NCI-H345 (cell line): ENCODE measurements at regions not wholly inside any gene's neighbourhood (a gene's known extent, or its start where the extent isn't known, plus 50 kb on each side); places are given as distances from the start of the nearest gene placed in this dataset.

ENCODE experiments used
- DNase-seq: peaks from one replicate; lab custom pipeline; 2025; lab: John Stamatoyannopoulos, UW

GRCh38 chr12:39047539-39048262 lies 142.3 kb upstream of the CPNE8 start:
- DNase-seq: no peak

DNA sequence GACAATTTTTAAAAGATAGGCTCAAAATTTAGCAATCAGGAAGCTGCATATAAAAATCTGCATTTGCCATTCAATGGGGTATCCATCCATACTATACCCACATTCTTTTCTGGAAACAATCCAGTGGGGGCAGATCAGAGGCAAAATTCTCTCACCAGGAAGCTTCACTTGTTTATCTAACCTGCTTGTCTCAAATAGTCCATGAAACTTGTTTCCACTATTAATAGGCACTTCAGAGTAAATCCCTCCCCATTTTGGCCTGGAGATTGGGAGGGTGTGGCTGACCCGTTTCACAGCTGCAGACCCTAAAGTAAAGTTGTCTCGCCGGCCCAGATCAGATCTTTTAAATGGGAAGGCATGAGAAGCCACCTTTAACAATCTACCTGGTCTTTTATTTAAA lies 139.4 kb upstream of the CPNE8 start:
- DNase-seq: no peak

GRCh38 chr12:39043424-39043822 lies 138.0 kb upstream of the CPNE8 start:
- no peak for DNase-seq

- DNase-seq: no peak
These were observed 134.9 kb upstream of the CPNE8 start for GRCh38 chr12:39040275-39040674.

- DNase-seq: no peak
These were observed 131.7 kb upstream of the CPNE8 start for GRCh38 chr12:39037115-39037514.

- no peak for DNase-seq
These were observed 130.7 kb upstream of the CPNE8 start for GRCh38 chr12:39036105-39036504.

GRCh38 chr12:39033782-39034181 lies 128.4 kb upstream of the CPNE8 start:
- DNase-seq: no peak

- no peak for DNase-seq
These were observed 127.1 kb upstream of the CPNE8 start for GRCh38 chr12:39032448-39032847.

- no peak for DNase-seq
These were observed 126.6 kb upstream of the CPNE8 start for GRCh38 chr12:39032034-39032433.

DNA sequence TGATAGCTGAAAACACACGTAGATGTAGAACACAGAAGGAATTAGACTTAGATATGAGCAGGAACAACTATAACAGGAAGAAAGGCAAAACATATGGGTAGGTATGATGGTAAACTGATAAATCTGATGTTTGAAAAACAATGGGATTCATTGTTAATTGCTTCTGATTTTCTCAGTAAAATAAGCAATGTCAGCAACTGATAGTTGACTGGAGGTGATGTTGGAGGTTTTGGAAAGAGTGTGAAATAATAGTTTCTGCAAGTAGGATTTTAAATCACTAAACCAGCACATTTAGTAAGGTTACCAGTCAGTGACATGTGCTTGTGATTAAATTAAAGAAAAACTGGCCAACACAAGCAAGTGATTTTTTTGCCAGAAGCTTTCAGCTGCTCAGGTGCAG lies 123.0 kb upstream of the CPNE8 start:
- DNase-seq: no peak

GRCh38 chr12:39012870-39013269 lies 107.5 kb upstream of the CPNE8 start:
- no peak for DNase-seq

- DNase-seq: no peak
These were observed 105.8 kb upstream of the CPNE8 start for GRCh38 chr12:39011166-39011565.

GRCh38 chr12:39010406-39010805 lies 105.0 kb upstream of the CPNE8 start:
- DNase-seq: peak; percentile 13

DNA sequence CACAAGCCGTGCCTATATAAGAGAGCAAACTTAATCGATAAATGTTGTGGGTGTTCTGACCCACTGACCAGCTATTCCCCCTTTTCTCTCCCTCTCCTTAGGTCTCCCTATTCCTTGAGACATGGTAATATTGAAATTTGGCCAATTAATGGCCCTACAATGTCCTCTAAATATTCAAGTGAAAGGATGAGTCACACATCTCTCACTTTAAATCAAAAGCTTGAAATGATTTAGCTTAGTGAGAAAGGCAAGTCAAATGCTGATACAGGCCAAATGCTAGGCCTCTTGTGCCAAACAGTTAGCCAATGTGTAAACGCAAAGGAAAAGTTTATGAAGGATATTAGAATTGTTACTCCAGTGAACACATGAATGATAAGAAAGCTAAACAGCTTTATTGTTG lies 102.2 kb upstream of the CPNE8 start:
- no peak for DNase-seq

DNA sequence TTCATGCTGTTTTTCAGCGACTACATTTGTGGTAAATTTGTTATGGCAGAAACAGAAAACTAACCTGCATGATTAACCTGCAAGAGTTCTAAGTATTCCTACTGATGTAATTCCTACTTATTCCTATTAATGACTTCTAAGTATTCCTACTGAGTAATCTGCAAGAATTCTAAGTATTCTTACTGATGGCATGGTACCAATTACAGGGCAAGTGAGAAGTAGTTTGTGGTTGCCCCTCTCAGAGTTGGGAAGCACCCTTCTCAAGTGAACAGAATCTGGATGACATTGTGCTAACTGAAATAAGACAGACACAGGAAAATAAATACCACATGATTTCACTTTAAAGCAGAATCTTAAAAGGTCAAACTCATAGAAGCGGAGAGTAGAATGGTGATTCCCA lies 100.9 kb upstream of the CPNE8 start:
- DNase-seq: no peak

DNA sequence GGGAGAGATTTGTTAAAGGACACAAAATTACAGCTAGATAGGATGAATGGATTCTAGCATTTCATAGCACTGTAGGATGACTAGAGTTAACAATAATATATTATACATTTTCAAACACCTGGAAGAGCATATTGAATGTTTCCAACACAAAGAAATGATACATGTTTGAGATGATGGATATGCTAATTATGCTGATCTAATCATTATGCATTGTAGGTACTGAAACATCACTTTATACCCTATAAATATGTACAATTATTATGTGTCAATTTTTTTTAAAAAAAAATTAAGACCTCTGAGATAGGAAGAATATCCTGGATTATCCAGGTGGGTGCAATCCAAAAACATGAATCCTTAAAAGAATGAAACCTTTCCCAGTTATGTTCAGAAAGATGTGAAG lies 100.3 kb upstream of the CPNE8 start:
- DNase-seq: no peak

DNA sequence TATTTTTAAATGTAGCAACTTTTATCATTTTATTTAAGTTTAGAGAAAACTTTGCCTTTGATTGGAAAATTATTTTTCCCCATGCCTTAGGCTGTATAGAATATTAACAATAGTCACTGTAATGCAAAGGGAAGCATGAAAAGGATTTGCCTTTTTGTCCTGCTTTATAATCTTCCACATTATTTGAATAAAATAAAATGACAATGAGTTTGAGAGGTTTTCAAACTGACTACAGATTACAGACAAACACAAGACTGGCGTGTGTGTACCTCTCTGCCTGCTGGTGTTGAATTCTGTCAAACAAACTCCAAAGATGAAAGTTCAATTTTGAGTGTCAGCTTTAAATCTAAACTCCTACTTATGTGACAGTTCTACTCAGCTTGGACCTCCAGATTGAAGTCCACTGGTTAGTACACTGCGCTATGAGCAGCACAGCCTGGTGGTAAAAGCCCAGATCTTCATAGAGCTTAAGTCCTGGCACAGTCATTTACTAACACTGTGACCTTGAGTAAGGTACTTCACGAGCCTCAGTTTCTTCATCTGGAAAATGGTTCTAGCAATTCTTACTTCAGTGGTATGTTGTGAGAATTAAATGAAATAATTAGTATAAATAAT lies 98.3 kb upstream of the CPNE8 start:
- DNase-seq: no peak

GRCh38 chr12:39000370-39000769 lies 95.0 kb upstream of the CPNE8 start:
- no peak for DNase-seq

GRCh38 chr12:38998887-38999482 lies 93.6 kb upstream of the CPNE8 start:
- DNase-seq: peak; percentile 43

DNA sequence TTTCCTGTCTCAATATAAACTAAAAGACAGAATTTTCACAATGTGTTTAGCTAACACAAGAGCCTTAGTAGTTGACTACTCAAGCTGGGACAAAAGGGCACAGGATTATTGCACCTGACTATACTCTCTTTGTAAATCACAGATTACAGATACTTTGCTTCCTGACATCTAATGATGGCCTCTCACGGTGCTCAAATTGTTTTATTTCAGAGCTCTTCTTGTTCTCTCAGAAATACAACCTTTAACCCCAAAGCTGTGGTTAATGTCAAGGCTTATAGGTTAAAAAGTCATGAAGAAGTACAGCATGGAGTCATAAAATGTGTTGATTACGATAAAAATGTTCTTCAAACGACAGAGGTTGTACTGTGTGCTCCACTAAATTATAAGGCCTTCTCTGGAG lies 89.9 kb upstream of the CPNE8 start:
- no peak for DNase-seq

GRCh38 chr12:38985961-38986360 lies 80.6 kb upstream of the CPNE8 start:
- DNase-seq: no peak

- DNase-seq: no peak
These were observed 79.0 kb upstream of the CPNE8 start for GRCh38 chr12:38984388-38984787.

GRCh38 chr12:38983117-38983571 lies 77.8 kb upstream of the CPNE8 start:
- DNase-seq: no peak

GRCh38 chr12:38977132-38977531 lies 71.7 kb upstream of the CPNE8 start:
- DNase-seq: no peak
